BE2C (cell line): ENCODE measurements at regions not wholly inside any gene's neighbourhood (a gene's known extent, or its start where the extent isn't known, plus 50 kb on each side); places are given as distances from the start of the nearest gene placed in this dataset.
A peak's percentile ranks its signal among the peaks of the same experiment; 100 is the strongest.
"Not testable (repeated sequence)": the region's sequence is repeated elsewhere in the genome, so short reads cannot be mapped to it uniquely, and the experiment has no call there.

Source experiments
- DNase-seq: peaks from one replicate; pipeline ENCODE4 v3.0.0-alpha.2; 2020
- H3K27me3 ChIP-seq: fragments of 250-450 bp; sonication (Bioruptor Pico); 2 replicates; pipeline ENCODE4 v1.5.1; 2020; ENCODE audit warnings: mild to moderate bottlenecking
- H3K36me3 ChIP-seq: fragments of 250-450 bp; sonication (Bioruptor Pico); 2 replicates; pipeline ENCODE4 v1.5.1; 2020; ENCODE audit warnings: mild to moderate bottlenecking
- H3K4me1 ChIP-seq: fragments of 250-450 bp; sonication (Bioruptor Pico); 2 replicates; pipeline ENCODE4 v1.5.1; 2020
- H3K4me3 ChIP-seq: 2 replicates; pipeline ENCODE4 v1.5.1; 2011; ENCODE audit warnings: low read depth, low read length
- H3K9me3 ChIP-seq: fragments of 250-450 bp; sonication (Bioruptor Pico); 2 replicates; pipeline ENCODE4 v1.5.1; 2020
- TF ChIP-seq, protein P1 (sequence below): IDR thresholded peaks from 2 replicates; pipeline ENCODE4 v1.5.1; 2012; ENCODE audit warnings: mild to moderate bottlenecking, low read depth, low read length

DNA sequence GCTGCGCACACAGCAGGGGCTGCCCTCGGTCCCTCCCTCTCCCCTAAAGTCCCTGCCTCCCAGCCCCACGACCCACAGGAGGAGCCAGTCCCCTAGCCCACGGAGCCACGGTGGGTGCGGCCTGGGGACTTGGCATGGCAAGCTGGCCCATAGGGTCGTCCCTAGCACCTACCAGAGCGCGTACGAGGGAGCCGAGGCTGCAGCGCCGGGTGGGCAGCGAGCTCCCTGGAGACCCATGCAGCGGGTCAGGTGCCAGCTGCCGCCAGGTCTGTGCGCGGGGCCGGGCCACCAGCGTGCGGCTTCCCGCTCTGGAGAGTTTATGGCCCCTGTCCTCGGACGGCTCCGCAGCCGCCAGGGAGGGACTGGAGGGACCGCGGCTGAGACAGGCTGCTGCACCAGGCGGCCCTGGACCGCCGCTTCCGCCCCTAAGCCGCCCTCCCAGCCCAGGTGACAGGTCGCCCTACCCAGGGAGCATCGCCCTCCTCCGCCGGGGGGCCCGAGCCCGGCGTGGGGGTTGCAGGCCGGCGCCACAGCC is 273.6 kb downstream of the CCDC74A start:
- no peaks in the 10 kb centered on the region for H3K27me3 ChIP-seq
- DNase-seq, result no peak
- H3K4me1 ChIP-seq, result no peaks in the 10 kb centered on the region
- H3K9me3 ChIP-seq, result no peaks in the 10 kb centered on the region
- no peak overlapping the region for H3K4me3 ChIP-seq
- no peaks in the 10 kb centered on the region for H3K36me3 ChIP-seq
- TF ChIP-seq, protein P1, sequence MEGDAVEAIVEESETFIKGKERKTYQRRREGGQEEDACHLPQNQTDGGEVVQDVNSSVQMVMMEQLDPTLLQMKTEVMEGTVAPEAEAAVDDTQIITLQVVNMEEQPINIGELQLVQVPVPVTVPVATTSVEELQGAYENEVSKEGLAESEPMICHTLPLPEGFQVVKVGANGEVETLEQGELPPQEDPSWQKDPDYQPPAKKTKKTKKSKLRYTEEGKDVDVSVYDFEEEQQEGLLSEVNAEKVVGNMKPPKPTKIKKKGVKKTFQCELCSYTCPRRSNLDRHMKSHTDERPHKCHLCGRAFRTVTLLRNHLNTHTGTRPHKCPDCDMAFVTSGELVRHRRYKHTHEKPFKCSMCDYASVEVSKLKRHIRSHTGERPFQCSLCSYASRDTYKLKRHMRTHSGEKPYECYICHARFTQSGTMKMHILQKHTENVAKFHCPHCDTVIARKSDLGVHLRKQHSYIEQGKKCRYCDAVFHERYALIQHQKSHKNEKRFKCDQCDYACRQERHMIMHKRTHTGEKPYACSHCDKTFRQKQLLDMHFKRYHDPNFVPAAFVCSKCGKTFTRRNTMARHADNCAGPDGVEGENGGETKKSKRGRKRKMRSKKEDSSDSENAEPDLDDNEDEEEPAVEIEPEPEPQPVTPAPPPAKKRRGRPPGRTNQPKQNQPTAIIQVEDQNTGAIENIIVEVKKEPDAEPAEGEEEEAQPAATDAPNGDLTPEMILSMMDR, result no peak

DNA sequence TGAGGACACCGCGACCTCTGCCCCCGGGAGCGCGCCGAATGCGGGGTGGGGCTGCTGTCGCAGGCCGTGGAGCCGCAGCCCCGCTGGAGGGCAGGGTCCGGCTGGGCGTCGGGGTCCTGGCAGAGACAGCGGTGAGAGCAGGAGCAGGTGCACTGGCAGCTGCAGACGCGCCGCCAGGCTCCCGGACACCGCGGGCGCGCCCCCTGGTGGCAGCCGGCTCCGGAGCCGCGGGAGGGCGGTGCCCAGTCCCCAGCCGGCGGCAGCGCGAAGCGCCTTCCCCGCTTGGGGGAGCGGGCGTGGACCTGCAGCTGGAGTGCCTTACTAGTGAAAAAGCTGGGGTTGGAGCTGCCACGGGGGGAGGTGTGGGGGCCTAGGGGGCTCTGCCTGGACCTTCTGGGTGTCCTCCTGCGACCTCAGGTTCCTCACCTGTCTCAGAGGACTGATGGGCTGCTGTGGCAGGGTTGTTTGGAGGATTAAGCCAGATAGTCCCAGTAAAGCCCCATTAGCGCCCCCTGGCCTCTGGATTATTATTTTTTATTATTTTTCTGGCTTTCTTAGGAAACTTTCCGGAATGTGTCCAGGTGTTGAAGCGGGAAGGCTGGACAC is 274.2 kb downstream of the CCDC74A start:
- not testable (repeated sequence) for H3K4me1 ChIP-seq, H3K36me3 ChIP-seq, H3K9me3 ChIP-seq, H3K4me3 ChIP-seq, H3K27me3 ChIP-seq
- TF ChIP-seq, protein P1, result peak; percentile 16; the same call in 1 of the 2 replicates
- peak; percentile 66 for DNase-seq

DNA sequence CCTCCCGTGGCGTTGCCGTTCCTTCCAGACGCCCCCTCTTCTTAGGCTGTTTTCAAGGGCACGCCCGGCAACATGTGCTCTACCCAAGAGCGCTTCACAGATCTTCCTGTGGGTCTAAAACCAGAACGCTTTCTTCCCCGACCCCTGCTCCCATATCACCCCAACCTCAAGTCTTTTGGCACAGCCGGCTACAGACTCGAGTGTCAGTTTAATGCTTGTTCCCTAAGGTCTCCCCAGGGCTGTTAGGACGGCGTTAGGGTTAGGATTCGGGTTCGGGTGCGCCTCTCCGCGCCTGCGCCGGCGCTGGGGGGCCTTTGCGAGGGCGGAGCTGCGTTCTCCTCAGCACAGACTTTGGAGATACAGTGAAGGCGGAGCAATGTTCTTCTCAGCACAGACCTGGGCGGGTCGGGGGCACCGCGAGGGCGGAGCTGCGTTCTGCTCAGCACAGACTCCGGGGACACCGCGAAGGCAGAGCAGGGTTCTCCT is 274.7 kb downstream of the CCDC74A start:
- not testable (repeated sequence) for H3K4me1 ChIP-seq, H3K27me3 ChIP-seq, DNase-seq, H3K36me3 ChIP-seq, H3K4me3 ChIP-seq, H3K9me3 ChIP-seq

DNA sequence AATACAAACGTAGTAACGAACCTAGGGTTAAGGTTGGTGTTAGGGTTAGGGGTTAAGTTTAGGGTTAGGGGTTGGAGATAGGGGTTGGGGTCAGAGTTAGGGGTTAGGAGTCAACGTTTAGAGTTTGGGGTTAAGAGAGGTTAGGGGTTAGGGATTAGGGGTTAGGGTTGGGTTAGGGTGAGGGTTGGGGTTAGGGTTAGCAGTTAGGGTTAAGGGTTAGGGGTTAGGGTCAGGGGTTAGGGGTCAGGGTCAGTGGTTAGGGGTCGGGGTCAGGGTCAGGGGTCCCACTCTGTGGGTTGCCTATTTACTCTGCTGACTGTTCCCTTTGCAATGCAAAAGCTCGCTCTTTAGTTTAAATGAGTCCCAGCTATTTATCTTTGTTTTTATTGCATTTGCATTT is 275.5 kb downstream of the CCDC74A start:
- not testable (repeated sequence) for H3K9me3 ChIP-seq, H3K27me3 ChIP-seq, H3K4me1 ChIP-seq, H3K36me3 ChIP-seq, DNase-seq, H3K4me3 ChIP-seq

DNA sequence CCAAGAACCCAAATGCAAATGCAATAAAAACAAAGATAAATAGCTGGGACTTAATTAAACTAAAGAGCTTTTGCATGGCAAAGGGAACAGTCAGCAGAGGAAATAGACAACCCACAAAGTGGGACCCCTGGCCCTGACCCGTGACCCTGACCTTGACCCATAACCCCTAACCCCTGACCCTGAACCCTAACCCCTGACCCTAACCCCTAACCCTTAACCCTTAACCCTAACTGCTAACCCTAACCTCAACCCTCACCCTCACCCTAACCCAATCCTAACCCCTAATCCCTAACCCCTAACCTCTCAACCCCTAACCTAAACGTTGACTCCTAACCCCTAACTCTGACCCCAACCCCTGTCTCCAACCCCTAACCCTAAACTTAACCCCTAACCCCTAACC is 284.9 kb downstream of the CCDC74A start:
- DNase-seq, H3K36me3 ChIP-seq, H3K4me3 ChIP-seq, H3K4me1 ChIP-seq, H3K9me3 ChIP-seq, H3K27me3 ChIP-seq: not testable (repeated sequence)

DNA sequence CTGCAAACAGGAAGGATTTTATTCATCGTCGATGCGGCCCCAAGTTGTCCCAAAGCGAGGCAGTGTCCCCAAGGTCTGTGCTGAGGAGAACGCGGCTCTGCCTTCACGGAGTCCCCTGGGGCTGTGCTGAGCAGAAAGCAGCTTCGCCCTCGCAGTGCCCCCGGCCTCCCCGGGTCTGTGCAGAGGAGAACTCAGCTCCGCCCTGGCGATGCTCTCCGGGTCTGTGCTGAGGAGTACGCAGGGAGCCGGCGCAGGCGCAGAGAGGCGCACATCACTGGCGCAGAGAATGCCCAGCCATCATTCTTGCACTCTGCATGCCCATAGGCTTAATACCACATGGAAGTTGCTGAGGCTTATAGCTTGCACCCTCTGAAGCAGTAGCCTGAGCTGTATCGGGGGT is 285.7 kb downstream of the CCDC74A start:
- H3K36me3 ChIP-seq, result not testable (repeated sequence)

DNA sequence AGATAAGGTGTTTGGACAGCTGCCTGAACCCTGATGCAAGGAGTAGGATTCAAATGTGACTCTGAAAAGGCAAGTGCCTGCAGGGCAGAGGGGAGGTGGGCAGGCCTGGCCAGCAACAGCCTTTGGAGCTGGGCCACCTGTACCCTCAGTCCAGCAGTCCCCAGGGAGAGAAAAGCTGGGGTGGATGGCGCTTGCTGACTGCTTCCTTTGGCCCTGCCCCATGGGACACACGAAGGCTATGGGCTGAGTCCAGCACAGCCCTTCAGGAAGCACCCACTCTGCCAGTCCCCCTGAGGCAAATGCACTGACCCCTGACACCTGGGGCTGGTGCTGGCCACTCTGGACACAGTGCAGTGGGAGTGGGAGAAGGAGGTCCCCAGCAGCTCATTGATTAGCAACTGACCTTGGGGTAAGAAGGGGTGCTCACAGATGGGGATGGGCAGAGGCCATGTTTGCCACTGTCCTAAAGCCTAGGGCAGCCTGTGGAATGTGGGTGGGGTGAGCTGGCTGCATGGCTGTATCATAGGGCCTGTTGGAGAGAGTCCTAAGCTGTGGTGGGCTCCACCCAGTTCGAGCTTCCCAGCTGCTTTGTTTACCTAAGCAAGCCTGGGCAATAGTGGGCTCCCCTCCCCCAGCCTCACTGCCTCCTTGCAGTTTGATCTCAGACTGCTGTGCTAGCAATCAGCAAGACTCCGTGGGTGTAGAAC is 290.7 kb downstream of the CCDC74A start:
- not testable (repeated sequence) for H3K27me3 ChIP-seq, H3K4me3 ChIP-seq, H3K4me1 ChIP-seq, H3K36me3 ChIP-seq, H3K9me3 ChIP-seq, DNase-seq

More for the DNA sequence above, 285.7 kb downstream of the CCDC74A start:
- not testable (repeated sequence) for H3K4me3 ChIP-seq, H3K9me3 ChIP-seq, H3K4me1 ChIP-seq, DNase-seq, H3K27me3 ChIP-seq

DNA sequence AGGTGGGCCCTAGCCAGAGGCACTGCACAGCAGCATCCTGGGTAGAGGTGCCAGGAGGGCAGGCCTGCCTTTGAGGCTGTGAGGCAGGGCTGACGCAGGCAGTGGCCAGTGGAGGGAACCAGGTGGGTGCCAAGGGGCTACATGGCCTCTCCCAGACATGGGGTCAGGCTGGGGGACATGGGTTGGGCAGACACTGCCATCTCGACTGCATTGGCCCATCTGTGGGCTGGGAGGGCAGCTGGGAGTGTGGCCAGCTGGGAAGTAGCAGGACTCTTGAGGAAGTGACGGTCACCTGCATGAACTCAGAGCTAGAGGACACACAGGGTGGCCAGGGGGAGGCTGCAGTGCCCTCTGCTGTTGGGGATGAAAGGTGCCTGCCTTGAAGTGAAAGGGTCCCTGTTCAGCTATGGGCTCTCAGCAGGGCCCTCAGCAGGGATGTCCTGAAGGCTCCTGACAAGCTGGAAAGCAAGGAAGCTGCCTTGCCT is 294.6 kb downstream of the CCDC74A start:
- not testable (repeated sequence) for H3K27me3 ChIP-seq, H3K4me3 ChIP-seq, DNase-seq, H3K9me3 ChIP-seq, H3K36me3 ChIP-seq, H3K4me1 ChIP-seq

DNA sequence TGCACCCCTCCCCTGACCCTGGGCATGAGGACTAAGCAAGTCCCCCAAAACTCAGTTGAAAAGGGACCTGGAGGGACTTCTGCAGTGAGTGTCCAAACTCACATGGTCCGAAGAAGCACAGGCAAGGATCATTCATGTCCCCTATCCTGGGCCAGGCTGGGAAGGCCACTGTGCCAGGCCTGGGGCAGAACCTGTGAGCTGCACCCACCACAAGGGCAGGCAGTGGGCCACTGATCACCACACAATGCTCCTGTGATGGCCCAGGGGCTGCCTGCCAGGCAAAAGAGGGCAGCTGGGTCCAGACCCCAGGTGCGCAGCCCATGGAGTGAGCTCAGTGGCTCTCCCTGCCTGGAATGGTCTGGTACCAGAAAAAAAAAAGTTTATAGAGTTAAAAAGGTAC is 295.4 kb downstream of the CCDC74A start:
- H3K27me3 ChIP-seq, H3K4me1 ChIP-seq, H3K4me3 ChIP-seq, H3K9me3 ChIP-seq, H3K36me3 ChIP-seq, DNase-seq: not testable (repeated sequence)

DNA sequence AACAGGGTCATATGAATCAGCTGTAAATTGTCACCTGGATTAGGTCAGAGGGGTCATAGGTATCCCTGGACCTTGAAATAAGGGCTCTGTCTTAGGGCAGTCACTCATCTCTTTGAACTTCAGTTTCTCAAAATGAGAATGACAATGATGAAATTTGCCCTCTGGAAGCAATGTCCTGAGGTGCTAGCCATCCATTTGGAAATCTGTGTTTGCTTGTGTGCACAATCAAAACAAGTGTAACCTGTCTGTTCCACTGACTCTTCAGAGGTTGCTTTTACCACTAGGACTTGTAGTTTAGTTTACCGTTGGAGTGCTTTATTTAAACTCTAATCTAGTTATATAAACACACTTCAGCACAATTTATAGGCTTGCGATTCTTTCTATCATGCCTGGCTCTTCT is 297.3 kb downstream of the CCDC74A start:
- H3K36me3 ChIP-seq, DNase-seq, H3K4me3 ChIP-seq, H3K27me3 ChIP-seq, H3K9me3 ChIP-seq, H3K4me1 ChIP-seq: not testable (repeated sequence)
